ENCODE measurements at regions not wholly inside any gene's neighbourhood (a gene's known extent, or its start where the extent isn't known, plus 50 kb on each side); places are given as distances from the start of the nearest gene placed in this dataset.

- H3K36me3 ChIP-seq = no peaks in the 10 kb centered on the region
- no peaks in the 10 kb centered on the region for H3K4me1 ChIP-seq
- no peaks in the 10 kb centered on the region for H3K9me3 ChIP-seq
- TF ChIP-seq EP300 (IDR thresholded peaks at IDR 0.05) = no peak
- no peak for TF ChIP-seq POLR2A (IDR thresholded peaks at IDR 0.05)
- no peak for TF ChIP-seq POLR2AphosphoS5 (IDR thresholded peaks at IDR 0.05)
- no peak for TF ChIP-seq CTCF (IDR thresholded peaks at IDR 0.05)
- no peaks in the 10 kb centered on the region for H3K27me3 ChIP-seq
- H3K4me3 ChIP-seq = no peak overlapping the region
- ATAC-seq = no peak
- no peak overlapping the region for H3K27ac ChIP-seq
- 80% methylated on average over 2 of the region's 2 CpGs; no CpG with 5 or more reads in 1 of the 2 donors for WGBS, 2 donors (ENCODE audit: low coverage in 1 of 2)
Observed at GRCh38 chr13:62331384-62331783, 915.7 kb upstream of the PCDH20 start.

GRCh38 chr13:62327367-62327766, 911.7 kb upstream of the PCDH20 start:
- no peak for TF ChIP-seq POLR2AphosphoS5 (IDR thresholded peaks at IDR 0.05)
- TF ChIP-seq CTCF (IDR thresholded peaks at IDR 0.05) = no peak
- TF ChIP-seq POLR2A (IDR thresholded peaks at IDR 0.05) = no peak
- TF ChIP-seq EP300 (IDR thresholded peaks at IDR 0.05) = no peak
- Histone ChIP-seq H3K36me3 (no peaks in the 10 kb centered on the region), H3K4me1 (no peaks in the 10 kb centered on the region), H3K9me3 (no peaks in the 10 kb centered on the region), H3K27me3 (no peaks in the 10 kb centered on the region), H3K4me3 (no peak overlapping the region), H3K27ac (no peak overlapping the region)
- 60 to 81% methylated on average over 1 to 3 of the region's 3 CpGs for WGBS, 2 donors (ENCODE audit: low coverage in 1 of 2)
- ATAC-seq = no peak

GRCh38 chr13:62324842-62325241, 909.2 kb upstream of the PCDH20 start:
- no peak for TF ChIP-seq POLR2A (IDR thresholded peaks at IDR 0.05)
- TF ChIP-seq EP300 (IDR thresholded peaks at IDR 0.05) = no peak
- TF ChIP-seq POLR2AphosphoS5 (IDR thresholded peaks at IDR 0.05) = no peak
- no peak for TF ChIP-seq CTCF (IDR thresholded peaks at IDR 0.05)
- H3K27ac ChIP-seq = no peak overlapping the region
- H3K36me3 ChIP-seq = no peaks in the 10 kb centered on the region
- H3K4me3 ChIP-seq = no peak overlapping the region
- H3K9me3 ChIP-seq = no peaks in the 10 kb centered on the region
- H3K27me3 ChIP-seq = no peaks in the 10 kb centered on the region
- ATAC-seq = no peak
- 41 to 47% methylated on average over 1 of the region's 1 CpG for WGBS, 2 donors (ENCODE audit: low coverage in 1 of 2)
- H3K4me1 ChIP-seq = no peaks in the 10 kb centered on the region

GRCh38 chr13:62321895-62322294, 906.2 kb upstream of the PCDH20 start:
- no peak overlapping the region for H3K4me3 ChIP-seq
- H3K27ac ChIP-seq = no peak overlapping the region
- no peak for TF ChIP-seq POLR2A (IDR thresholded peaks at IDR 0.05)
- no peak for TF ChIP-seq POLR2AphosphoS5 (IDR thresholded peaks at IDR 0.05)
- no peak for TF ChIP-seq EP300 (IDR thresholded peaks at IDR 0.05)
- 94 to 100% methylated on average over 2 of the region's 2 CpGs for WGBS, 2 donors (ENCODE audit: low coverage in 1 of 2)
- H3K27me3 ChIP-seq = no peaks in the 10 kb centered on the region
- H3K36me3 ChIP-seq = no peaks in the 10 kb centered on the region
- no peaks in the 10 kb centered on the region for H3K4me1 ChIP-seq
- no peaks in the 10 kb centered on the region for H3K9me3 ChIP-seq
- no peak for ATAC-seq

GRCh38 chr13:62321139-62321538, 905.5 kb upstream of the PCDH20 start:
- Histone ChIP-seq H3K4me1 (no peaks in the 10 kb centered on the region), H3K9me3 (no peaks in the 10 kb centered on the region), H3K27me3 (no peaks in the 10 kb centered on the region), H3K36me3 (no peaks in the 10 kb centered on the region), H3K27ac (no peak overlapping the region), H3K4me3 (no peak overlapping the region)
- no peak for ATAC-seq
- no peak for TF ChIP-seq POLR2AphosphoS5 (IDR thresholded peaks at IDR 0.05)
- no peak for TF ChIP-seq CTCF (IDR thresholded peaks at IDR 0.05)
- TF ChIP-seq EP300 (IDR thresholded peaks at IDR 0.05) = no peak
- no peak for TF ChIP-seq POLR2A (IDR thresholded peaks at IDR 0.05)
- 5 to 13% methylated on average over 1 of the region's 1 CpG for whole genome bisulfite sequencing, 2 donors (ENCODE audit: low coverage in 1 of 2)

All from gastroesophageal sphincter (tissue), 4 donors.